Cardiac septum (tissue), 1 donor: ENCODE measurements at regions not wholly inside any gene's neighbourhood (a gene's known extent, or its start where the extent isn't known, plus 50 kb on each side); places are given as distances from the start of the nearest gene placed in this dataset.

ENCODE experiments used
- DNase-seq: peaks from one replicate; pipeline ENCODE4 v3.0.0-alpha.2; 2020; ENCODE audit warnings: low spot score
- intact Hi-C: fragments of 100-400 bp; cut with DNase I; formaldehyde crosslinking; loops from one replicate; pipeline ENCODE4 v1.14.0; 2022
- donor health status: DM: no; HTN: no; CAD: no.

DNA sequence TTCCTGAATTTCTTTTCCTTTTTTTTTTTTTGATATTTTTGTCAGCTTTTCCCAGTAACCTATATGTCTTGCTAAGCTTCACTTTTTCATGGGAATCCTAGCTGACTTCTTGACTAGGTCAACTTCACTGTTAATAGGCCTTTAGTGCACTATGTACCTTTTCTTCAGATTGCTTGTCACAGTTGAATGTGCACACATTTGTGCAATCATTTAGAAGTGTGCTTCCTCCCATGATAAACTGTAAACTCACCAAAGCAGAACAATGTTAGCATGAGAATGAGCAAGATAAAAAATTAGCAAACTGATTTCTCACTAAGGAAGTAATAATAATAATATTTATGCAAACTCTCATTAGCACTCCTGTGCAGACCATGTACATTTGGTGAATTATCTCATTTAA, 173.2 kb downstream of the PABPC4L start:
- intact Hi-C loops: no loop called here
- no peak for DNase-seq

DNA sequence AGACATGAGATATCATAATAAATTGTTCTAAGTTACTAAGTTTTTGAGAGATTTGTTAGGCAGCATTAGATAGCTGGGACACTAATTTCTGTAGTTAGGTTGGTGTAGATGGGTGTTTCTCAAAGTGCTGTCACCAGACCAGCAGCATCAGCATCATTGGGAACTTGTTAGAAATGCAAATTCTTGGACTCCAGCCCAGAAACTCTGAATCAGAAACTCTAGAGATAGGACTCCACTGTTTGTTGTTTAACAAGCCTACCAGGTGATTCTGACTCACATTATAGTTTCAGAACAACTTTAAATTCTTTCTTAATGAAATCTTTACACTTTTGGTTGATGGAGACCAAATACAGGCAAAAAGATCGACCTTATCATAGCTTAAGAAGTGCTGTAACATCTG, 173.7 kb downstream of the PABPC4L start:
- intact Hi-C loops: no loop called here
- no peak for DNase-seq

DNA sequence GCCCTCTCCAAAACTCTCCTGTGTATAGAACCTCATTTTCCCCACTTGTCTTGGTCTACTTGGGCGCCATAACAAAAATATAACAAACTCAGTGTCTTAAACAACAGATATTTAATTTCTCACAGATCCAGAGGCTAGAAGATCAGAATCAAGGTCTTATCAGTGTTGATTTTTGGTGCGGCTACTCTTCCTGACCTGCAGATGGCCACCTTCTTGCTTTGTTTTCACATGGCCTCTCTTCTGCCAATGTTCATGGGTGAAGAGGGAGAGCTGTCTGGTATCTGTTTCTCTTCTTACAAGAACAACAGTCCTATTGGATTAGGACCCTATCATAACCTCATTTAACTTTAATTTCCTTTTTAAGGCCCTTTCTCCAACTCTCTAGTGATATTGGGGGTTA, 177.3 kb downstream of the PABPC4L start:
- intact Hi-C loops: no loop called here
- DNase-seq: no peak

DNA sequence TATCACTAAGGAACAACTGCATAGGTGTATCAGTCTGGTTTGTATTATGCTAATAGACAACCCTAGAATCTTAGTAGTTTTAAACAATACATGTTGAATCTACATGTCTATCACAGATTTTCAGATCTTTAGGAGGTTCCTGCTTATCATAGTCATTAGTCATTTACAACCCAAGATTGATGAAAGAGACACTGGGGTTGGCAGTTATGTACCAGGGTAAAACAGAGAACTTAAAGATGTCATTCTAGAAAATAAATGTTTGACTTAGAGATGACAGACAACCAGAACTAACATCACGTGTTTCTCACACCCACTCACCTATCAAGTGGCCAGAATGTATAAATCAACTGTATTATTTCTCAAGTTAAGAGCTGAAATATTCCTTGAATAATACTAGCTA, 181.9 kb downstream of the PABPC4L start:
- DNase-seq: no peak
- intact Hi-C loops: no loop called here

DNA sequence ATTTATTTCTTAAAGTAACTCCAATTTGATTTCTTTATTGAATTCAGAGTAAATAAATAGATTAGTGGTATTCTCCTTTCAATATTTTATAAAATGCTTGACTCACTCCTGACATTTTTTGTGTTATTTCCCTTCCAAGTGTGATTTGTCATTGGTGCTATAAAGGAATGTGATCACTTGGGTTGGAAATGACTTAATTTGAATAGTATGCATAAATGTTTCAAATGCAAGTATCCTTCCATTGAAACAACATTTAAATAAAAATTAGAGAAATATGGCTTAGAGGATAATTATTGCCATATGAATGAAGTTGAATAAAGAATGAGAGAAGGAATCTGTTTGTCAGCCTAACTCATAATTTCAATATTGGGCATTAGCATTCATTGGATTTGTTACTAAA, 182.7 kb downstream of the PABPC4L start:
- intact Hi-C loops: no loop called here
- no peak for DNase-seq

DNA sequence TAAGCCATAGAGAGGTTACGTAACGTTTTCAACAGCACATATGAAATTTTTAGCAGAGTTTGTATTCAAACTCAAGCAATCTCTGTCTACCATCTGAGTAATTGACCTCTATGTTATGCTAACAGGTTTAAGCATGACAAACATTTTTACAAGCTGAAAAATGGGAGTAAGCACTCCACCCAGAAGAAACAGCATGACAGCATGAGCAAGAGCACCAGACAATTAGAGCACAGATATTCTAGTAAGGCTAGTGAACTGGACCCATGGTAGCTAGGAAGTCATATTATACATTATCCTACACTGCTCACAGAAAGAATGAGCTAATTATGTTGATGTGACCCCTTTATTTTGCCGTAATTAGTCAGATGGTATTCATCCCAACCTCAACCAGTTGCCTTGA, 200.5 kb downstream of the PABPC4L start:
- intact Hi-C loops: no loop called here
- DNase-seq: no peak

DNA sequence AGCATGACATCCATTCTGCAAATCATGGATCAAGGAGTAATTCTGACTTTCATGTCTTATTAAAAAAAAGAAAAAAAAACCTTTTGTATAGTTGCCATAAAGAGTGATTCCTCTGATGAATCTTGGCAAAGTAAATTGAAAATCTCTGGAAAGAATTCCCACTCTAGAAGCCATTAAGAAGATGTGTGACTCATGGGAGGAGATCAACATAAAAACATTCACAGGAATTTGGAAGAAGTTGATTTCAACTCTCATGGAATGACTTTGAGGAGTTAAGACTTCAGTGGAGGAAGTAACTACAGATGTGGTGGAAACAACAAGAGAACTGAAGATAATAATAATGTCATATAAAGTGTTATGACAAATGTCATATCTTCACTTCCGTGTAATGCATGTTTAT, 204.2 kb downstream of the PABPC4L start:
- intact Hi-C loops: no loop called here

DNA sequence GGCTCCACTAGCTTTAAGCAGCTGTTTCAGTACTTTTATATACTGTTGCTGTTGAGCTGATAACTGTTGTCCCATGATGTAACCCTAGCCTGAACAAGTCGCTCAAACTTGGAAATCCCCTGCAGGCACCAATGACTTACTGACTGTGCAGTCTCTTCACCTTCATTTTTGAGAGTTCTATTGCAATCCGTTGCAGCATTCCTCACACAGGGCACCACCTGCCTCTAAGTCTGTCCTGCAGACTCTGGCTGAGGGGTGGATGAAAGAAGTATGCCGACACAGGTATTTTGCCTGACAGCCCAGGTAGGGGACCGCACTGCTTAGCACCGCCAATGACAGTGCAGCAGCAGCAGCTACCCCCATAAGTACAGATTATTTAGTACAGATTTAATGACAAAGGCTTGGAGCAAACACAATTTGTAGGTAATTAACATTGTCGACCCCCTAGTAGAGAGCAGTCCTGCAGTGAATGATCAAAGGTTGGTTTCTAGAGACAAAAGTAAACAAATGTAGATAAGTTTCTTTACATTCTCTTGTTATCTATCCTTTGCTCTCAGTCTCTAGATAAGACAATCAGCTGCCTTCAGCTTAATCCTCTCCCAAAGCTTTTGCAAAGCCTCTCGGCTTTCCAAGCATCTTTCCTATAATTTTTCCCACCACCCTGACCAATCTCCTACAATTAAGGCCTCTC, 205.0 kb downstream of the PABPC4L start:
- intact Hi-C loops: no loop called here
- no peak for DNase-seq

More for the DNA sequence above, 204.2 kb downstream of the PABPC4L start:
- DNase-seq: no peak

DNA sequence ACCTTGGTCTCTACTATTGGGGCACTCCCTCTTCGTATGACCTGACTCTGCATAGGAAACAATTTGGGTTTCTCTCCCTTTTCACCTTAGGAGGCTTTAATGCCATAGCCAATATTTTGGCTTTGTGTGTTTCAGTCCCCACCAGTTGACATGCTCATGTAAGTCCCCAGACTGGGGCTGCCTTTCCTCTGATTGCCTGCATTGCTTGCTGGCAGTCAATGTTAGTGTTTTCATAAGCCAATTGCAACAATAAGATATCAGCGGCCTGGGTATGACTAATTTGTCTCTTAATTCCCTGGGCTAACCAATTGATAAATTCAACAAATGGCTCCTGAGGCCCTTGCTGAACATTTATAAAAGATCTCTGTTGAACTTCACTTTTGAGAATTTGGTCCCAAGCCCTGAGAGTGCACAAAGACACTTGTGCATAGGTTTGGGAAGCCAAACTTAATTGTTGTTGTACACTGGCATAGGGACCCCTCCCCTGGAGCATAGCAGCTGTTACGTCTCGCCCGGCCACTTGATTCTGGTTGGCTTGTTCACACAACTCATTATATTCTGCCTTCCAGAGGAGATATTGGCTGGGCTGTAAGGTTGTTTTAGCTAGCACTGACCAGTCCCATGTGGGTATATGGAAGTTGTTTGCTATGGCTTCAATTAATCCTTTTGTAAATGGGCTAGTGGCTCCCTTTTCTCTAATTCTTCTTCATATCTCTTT, 206.2 kb downstream of the PABPC4L start:
- intact Hi-C loops: no loop called here
- no peak for DNase-seq

DNA sequence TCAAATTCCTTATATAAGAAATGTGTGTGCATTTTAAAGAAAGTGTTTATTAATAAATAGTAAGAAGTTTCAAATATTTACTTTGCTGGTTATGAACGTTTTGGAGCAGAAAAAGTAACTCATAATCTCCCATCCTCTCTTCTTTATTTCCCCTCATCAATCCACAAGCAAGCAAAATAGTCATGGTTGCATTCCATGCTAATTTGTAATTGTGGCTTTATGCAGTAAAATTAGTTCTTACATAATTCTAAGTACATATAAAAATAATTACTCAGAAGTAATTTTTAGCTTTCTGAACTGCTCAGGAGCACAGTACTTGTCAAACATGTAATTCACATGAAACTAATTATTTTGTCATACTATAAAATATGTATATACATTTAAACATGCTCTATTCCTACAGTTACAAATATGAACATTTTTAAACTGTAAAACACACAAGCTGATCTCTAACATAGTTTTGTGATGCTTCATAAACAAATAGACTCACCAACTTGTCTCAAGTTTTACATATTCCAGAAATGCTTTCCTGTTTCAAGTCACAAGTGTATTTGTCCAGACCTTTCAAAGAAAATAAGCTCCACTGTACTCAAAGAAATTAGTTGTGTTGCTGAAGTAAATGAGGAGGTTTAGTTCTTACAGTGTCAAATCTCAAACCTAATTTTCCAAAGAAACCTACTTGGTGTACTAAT, 218.9 kb downstream of the PABPC4L start:
- no peak for DNase-seq
- intact Hi-C loops: no loop called here

DNA sequence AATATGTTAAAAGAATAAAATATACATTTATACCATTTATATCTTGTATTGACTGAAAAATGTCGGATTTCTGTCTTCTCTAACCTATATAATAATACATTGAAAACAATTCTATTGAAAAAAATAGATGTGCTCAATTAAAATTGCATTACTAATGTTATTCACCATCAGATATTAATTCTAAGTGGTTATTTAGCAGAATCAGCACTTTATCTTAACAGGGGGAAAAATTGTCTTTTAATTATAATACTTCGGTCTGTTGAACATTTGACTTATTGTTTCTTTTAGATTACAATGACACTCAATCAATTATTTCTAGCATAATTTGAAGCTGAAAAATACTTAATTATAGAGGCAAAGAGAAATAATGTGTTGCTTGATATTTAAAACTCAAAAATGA, 220.3 kb downstream of the PABPC4L start:
- DNase-seq: no peak
- intact Hi-C loops: no loop called here

DNA sequence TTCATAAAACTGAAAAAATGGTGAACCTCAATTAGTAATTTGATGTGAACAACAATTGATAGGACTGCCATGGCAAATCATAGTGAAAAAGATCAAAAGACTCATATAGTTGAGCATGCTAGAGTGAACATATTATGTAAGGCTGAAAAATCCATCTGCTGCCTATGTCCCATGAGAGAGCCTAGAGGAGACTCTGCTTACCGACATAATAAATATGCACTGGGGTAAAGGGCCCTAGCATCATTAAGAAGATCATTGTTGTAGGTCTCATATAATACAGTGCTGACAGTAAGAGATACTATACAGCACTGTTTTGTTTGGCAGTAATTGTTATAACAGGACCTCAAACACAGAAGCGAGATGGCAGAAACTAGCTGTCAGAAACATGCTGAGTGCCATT, 229.0 kb downstream of the PABPC4L start:
- no peak for DNase-seq
- intact Hi-C loops: no loop called here

DNA sequence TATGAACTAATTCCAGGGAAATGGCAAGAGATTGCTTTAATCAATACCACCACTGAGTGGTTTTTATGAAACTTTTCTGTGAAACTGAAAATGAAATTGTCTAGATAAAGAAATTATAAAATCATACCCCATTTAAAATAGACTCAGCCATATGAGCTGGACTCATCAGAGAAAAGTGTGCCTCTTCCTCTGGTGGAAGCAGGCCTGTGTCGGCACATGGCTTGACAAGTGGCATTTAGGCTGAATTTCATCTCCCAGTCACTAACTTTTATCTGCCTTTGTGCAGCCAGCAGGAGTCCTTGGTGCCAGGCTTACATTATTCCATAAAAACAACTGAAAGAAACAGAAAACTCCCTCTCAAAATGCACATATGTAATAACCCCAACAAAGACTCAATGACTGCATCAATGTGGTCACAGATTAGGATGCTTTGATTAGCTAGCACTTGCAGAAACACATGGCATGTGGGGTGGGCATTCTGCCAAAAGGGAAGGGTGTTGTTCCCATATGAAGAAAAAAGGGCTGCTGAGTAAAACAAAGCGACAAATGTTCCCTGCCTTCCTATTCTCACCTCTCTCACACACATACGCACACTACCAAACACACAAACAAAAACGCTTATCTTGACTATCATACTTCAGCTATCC, 232.3 kb downstream of the PABPC4L start:
- intact Hi-C loops: no loop called here
- DNase-seq: no peak

DNA sequence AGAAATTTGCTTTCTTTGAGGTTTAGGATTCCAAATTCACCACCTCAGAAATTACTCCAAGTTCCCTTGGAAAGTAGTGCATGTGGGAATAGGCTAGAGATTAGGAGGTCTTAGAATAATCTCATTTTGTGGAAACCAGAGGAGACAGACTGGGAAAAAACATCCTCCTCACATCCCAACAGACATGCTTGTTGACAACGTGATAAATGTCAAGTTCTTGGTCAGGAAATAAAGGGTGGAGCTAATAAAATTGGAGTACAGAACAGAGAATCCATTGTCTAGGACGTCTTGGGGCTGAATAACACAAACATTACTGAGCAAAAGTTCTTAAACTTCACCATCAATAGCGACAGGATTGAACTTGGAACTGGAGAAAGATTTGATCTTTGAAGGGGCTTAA, 233.4 kb downstream of the PABPC4L start:
- intact Hi-C loops: no loop called here
- no peak for DNase-seq

DNA sequence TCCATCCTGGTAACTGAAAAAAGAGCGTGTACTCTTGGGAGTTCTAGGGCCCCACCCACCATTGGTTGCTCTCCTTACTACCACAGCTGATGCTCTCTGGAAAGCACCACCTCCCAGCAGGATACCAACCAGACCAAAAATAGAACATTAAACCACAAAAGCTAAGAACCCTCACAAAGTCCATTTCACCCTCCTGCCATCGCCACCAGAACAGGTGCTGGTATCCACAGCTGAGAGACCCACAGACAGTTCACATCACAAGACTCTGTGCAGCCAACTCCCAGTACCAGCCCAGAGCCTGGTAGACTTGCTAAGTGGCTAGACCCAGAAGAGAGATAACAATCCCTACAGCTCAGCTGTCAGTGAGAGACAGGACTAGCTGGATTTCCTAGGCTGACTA, 240.6 kb downstream of the PABPC4L start:
- intact Hi-C loops: no loop called here
- DNase-seq: no peak

DNA sequence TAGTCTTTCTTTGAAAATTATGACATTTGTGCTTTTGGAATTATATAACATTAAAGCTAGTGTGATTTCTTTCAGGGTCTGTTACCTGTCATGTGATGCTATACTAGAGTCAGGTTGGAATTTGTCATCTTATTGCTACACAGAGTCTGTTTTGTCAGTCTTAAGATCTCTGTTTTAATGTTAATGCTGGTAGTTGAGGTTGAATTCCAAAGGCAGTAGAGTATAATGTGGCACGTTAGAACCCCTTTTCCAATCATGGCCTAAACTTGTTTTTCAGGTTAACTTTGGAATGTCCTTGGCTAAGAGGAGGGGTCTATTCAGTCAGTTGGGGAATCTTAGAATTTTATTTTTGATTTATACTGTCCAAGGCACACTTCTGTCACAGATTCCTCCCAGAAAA, 258.5 kb downstream of the PABPC4L start:
- no peak for DNase-seq
- intact Hi-C loops: no loop called here

DNA sequence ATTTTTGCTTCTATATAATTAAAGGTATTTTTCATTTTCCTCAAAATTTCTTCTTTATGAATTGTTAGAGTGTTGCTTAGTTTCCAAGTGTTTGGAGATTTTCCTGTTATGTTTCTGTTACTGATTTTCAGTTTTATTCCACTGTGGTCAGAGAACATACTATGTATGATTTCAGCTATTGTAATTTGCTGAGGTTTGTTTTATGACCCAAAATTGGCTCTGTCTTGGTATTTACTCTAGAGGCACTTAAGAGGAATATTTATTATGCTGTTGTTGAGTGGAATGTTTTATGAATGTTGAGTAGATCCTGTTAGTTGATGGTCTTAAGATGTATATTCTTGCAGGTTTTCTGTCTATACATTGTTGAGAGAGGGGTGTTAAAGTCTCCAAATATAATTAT, 263.5 kb downstream of the PABPC4L start:
- DNase-seq: no peak
- intact Hi-C loops: no loop called here

DNA sequence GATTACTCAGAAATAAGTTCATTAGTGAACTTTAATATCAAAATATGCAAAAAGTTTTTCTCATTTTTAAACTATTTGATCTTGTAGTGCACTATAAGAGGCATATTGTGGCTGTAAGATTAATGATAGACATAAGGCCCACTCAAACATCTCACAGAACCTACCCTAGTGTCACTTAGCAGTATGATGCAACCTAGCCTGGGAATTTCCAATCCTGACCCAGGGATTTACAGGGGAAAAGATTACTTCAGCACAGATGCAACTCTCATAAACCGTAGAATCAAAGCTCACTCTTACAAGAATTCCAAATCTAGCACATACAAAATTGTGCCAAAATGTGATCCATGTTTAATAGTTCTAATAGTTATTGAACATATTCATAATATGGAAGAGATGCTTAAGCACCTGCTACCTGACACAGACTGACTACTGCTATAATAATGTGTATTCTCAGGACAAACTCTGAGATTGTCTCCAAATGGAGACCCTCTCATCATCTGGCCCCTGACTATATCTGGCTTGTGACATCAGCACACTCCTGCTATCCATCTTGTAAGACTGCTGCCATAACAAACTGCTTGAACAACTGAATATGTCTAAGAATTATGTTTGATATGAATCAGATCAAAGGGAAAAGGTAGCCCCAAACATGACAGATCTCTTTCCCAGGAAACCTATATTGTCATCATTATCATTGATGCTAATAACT, 271.9 kb downstream of the PABPC4L start:
- intact Hi-C loops: no loop called here
- no peak for DNase-seq

DNA sequence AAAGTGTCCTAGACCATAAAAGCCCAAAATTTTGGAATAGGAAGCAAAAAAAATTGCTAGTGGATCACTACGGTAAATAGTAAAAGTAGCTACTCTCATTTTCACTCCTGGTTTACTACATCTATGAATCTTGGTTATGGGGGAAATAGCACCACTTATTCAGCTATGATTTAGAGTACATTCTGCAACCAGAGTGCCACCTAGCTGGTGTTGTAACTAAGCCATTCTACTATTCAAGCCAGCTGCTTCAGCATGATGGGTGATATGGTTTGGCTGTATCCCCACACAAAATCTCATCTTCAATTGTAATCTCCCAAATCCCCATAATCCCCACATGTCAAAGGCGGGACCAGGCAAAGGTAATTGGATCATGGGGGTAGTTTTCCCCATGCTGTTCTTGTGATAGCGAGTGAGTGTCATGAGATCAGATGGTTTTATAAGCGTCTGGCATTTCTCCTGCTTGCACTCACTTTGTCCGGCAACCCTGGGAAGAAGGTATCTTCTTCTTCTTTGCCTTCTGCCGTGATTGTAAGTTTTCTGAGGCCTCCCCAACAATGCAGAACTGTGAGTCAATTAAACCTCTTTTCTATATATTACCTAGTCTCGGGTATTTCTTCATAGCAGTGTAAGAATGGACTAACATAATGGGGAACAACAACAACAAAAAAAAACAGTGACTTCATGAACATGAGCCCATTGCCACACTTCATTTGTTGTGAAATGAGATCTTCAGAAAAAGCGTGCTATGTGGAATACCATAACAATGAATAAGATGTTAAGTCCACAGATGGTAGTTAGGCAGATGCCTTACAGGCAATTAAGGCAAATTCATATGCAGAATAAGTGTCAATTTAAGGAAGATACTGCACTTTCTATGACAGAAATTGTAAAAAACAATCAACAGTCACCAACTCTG, 280.1 kb downstream of the PABPC4L start:
- DNase-seq: no peak
- intact Hi-C loops: no loop called here
